HEK293T (cell line): ENCODE measurements at regions not wholly inside any gene's neighbourhood (a gene's known extent, or its start where the extent isn't known, plus 50 kb on each side); places are given as distances from the start of the nearest gene placed in this dataset.

Source experiments
- ELF4 ChIP-seq: fragments of 450-650 bp; IDR thresholded peaks from 2 replicates; pipeline ENCODE4 v1.6.1; 2017; ENCODE audit warnings: antibody characterized with exemption
- FOXK2 ChIP-seq: fragments of 450-650 bp; IDR thresholded peaks from 2 replicates; pipeline ENCODE4 v1.6.1; 2016; ENCODE audit warnings: mild to moderate bottlenecking
- L3MBTL2 ChIP-seq: fragments of 450-650 bp; conservative IDR thresholded peaks from 2 replicates; pipeline ENCODE4 v1.6.1; 2016; ENCODE audit warnings: mild to moderate bottlenecking
- LEF1 ChIP-seq: fragments of 450-650 bp; IDR thresholded peaks from 2 replicates; pipeline ENCODE4 v1.6.1; 2017; ENCODE audit warnings: mild to moderate bottlenecking, borderline replicate concordance
- SP1 ChIP-seq: fragments of 450-650 bp; IDR thresholded peaks from 2 replicates; pipeline ENCODE4 v1.6.1; 2017

DNA sequence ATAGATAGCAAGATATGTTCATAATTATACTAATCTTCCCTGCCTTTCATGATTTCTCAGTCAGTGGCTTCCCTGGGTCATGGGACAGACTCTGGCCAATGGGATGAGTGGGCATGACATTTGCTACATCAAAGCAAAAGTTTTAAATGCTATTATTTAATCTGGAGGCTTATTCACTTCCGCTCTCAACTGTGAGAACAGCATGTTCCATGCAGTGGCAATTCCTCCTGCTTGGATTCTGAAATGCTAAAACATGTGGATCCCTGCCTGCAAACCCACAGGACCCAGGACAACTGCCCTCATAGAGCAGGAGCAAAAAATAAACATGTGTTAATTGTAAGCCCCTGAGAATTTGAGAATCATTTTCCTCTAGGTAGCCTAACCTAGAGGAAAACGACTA lies 1412.4 kb upstream of the CELF2 start:
- no peak for TF ChIP-seq FOXK2
- no peak for TF ChIP-seq ELF4
- TF ChIP-seq SP1, result no peak
- TF ChIP-seq LEF1, result no peak
- no peak for TF ChIP-seq L3MBTL2
